Heart left ventricle (tissue), 13 donors: ENCODE measurements at regions not wholly inside any gene's neighbourhood (a gene's known extent, or its start where the extent isn't known, plus 50 kb on each side); places are given as distances from the start of the nearest gene placed in this dataset.

Experiments
- CTCF ChIP-seq, 12 donors: fragments of 200-600 bp; sonication (generic) in 4 of 12; IDR thresholded peaks; one replicate each; pipeline versions ENCODE4 v1.5.0 to v1.8.0; 2018 to 2022; ENCODE audit warnings: antibody characterized with exemption in 12 of 12, mild to moderate bottlenecking in 5 of 12
- POLR2A ChIP-seq, 2 donors: fragments of 450-650 bp; IDR thresholded peaks; one replicate each; pipeline ENCODE4 v1.6.1; 2017; ENCODE audit warnings: antibody characterized with exemption in 2 of 2, mild to moderate bottlenecking in 2 of 2, moderate library complexity in 2 of 2
- donor health status: ischemic (EF 13 %, LVEDD 7.1; RV severe dilation, severe dysfunction).
- donor health status: DM: no; HTN: yes; CAD: no.
- donor health status: DM: no; HTN: no; CAD: no.
- donor health status: ischemic (EF 25% LVEDD 6.9; RV normal size, moderate dysfunction).
- donor health status: ischemic (EF 25% LVEDD 5.7; RV mildly dilated, moderate dysfunction).
- donor health status: ischemic (EF 35%, LVEDD 5.7; RV mildly dilated, moderate dysfunction).
- donor health status: nonischemic (EF 11% LVEDD 7.7; RV severe dilation, severe dysfunction).
- donor health status: DM: yes; HTN: yes; CAD: no.
- donor health status: PGD.
- donor health status: ischemic (EF 29% LVEDD 5.4; RV normal size, mild dysfunction).
- donor health status: nonischemic (EF 23%, LVEDD 6.1; RV moderate dilation, normal function).

DNA sequence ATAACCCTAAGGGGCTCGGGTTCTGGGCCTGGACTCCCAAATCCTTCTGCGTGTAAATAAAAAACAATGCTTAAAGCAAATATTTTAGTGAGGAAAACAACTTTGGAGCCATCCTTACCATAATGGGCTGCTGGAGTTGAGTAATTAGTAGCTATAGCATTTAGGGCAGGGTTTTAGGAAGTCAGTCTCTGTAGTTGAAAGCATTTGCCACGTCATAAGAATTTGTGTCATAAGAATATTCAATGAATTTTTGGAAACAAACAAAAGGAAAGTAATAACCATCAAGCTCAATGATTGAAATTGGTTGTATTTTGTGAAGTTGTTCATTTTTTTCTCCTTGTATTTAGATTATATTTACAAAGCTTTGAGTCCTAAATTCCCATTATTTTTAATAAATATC, 114.8 kb upstream of the ELL2 start:
- TF ChIP-seq CTCF (IDR thresholded peaks at IDR 0.05) (no peak), POLR2A (IDR thresholded peaks at IDR 0.05) (no peak)
